ENCODE measurements at regions not wholly inside any gene's neighbourhood (a gene's known extent, or its start where the extent isn't known, plus 50 kb on each side); places are given as distances from the start of the nearest gene placed in this dataset.
A peak's percentile ranks its signal among the peaks of the same experiment; 100 is the strongest.
"Not testable (repeated sequence)": the region's sequence is repeated elsewhere in the genome, so short reads cannot be mapped to it uniquely, and the experiment has no call there.

DNA sequence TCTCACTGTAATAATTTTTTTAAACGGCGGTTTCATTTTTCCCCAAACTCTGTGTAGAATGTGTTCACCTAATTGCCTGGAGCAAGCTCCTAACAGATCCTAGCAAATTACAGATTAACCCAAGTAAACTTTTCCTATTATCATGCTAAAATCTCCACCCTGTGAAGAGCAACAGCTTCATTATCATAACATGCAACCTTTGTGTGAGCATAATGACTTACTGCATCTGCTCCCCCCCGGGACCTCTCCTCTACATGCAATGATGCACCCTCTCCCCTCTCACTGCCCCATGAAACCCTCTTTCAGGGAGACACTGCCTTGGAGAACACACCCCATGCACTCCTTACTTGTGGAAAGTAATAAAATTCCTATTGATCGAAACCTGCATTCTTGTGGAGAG lies 717.0 kb upstream of the TMPRSS15 start:
- no peak for DNase-seq

DNA sequence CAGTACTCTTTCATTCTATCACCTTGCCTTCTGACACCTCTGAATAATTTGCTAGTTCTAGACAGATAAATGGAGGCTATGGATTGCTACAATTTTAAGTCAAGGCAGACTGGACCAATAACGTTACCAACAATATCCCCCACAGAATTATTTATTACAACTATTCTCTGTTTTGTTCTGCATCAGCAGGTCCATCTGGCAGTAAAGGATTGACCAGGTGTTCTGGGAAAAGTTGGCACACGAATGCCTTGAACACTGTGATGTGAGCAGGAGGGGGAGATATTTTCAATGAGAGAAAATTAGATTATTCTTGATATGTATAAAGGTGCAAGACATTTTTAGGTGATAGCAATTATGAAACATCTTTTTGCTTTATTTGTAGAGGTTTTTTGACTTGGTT lies 718.8 kb upstream of the TMPRSS15 start:
- DNase-seq: no peak

DNA sequence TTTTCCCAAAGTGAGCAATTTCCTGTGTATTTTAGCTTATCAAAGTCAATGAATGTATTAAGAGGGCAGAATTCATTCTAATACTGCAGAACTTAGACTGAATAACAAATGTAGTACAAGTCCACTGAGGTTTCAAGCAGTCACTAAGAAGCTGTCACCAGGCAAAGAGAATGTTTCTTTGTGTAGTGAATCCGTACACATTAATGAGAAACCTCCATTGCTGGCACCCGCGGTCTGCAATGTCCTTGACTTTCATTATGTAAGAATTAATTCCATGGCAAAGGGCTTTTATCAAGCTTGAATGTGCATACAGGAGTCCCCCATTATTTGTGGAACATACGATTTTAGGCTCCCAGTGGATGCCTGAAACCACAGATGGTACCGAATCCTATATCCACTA lies 719.5 kb upstream of the TMPRSS15 start:
- no peak for DNase-seq

GRCh38 chr21:19123525-19123924 lies 719.9 kb upstream of the TMPRSS15 start:
- no peak for DNase-seq

GRCh38 chr21:19124691-19125090 lies 721.1 kb upstream of the TMPRSS15 start:
- DNase-seq: no peak

GRCh38 chr21:19130379-19131028 lies 726.9 kb upstream of the TMPRSS15 start:
- DNase-seq: no peak

DNA sequence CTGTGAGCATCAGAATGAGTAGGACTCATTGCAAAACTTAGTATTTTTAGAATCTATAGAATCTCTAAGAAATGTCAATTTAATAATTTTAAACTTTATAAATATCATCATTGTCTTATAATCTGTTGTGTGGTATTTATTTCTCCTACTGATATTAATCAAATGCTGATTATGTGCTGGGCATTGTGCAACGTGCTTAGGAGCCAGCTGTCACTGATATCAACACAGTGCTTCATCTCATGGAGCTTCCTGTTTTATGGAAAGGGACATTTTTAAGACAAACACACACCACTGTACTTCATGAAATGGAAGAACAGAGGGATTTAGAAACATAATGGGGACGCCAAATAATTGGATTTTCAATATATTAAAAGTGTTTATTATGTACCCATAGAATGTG lies 737.9 kb upstream of the TMPRSS15 start:
- DNase-seq: no peak

- DNase-seq: no peak
Observed at GRCh38 chr21:19145682-19146293, 742.2 kb upstream of the TMPRSS15 start.

GRCh38 chr21:19148056-19148455 lies 744.5 kb upstream of the TMPRSS15 start:
- no peak for DNase-seq

DNA sequence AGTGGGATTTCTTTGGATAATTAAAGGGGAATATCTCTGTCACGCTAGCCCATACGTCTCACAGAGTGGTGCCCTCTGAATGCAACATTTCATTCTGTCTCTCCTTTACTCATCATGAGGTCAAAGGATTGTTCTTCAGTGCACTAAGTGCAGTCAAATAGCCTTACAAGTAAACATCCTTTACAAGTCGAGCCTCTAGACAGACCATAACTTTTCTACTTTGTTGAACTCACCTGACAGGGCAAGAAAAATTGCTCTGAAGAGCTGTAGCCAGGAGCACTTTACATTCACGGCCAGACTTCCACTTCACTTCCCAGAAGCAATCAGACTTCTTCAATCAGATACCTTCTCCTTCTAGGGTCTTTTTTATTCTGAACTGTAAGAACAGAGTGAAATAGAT lies 768.0 kb upstream of the TMPRSS15 start:
- no peak for DNase-seq

GRCh38 chr21:19181604-19182140 lies 778.1 kb upstream of the TMPRSS15 start:
- DNase-seq: no peak

GRCh38 chr21:19197950-19198349 lies 794.4 kb upstream of the TMPRSS15 start:
- DNase-seq: no peak

DNA sequence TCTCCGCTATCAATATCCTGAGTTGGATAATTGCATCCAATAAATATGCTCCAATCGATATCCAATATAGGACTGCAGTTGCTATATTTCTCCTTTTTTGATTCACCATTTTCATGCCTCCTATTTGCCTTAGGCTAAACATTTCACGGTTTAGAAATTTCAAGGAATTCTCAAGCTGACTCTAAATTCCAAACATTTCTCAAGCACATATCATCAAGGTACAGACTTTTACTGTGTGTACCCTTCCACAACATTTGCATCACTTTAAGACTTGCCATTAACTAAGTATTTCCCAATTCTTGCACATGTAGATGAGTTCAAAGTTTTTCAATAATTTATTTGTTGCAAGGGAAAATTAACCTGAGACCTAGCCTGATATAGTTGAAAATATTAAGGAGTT lies 795.2 kb upstream of the TMPRSS15 start:
- no peak for DNase-seq

GRCh38 chr21:19218163-19218562 lies 814.6 kb upstream of the TMPRSS15 start:
- DNase-seq: no peak

DNA sequence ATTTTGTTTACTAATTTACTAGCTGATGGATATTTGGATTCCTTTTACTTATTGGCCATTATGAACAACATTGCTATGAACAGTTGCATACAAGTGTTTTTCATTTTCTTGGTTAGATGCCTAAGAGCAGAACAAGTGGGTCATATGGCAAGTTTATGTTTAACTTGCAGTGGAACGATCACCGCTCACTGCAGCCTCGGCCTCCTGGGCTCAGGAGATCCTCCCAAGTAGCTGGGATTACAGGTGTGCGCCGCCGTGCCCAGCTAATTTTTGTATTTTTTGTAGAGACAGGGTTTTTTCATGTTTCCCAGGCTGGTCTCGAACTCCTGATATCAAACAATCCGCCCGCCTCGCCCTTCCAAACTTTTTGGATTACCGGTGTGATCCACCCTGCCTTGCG lies 820.5 kb upstream of the TMPRSS15 start:
- no peak for DNase-seq

DNA sequence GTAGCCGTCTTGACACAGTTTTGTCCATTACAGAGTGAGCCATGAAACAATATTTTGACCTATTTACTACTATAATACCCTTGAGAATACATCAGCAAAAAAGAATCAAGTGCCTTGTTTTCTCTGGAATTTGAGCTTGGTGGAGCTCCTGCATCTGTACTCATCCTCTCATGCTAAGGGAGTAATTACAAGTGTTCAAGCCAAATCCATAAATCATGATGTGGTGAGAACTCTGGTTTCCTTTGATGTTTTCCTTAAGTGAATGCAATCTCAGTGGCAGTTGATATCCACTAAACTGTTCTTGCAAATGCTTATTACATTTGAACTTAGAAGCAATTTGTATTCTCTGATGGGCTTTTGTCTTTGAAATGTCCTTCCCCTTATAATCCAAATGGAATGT lies 824.6 kb upstream of the TMPRSS15 start:
- DNase-seq: peak; percentile 49

DNA sequence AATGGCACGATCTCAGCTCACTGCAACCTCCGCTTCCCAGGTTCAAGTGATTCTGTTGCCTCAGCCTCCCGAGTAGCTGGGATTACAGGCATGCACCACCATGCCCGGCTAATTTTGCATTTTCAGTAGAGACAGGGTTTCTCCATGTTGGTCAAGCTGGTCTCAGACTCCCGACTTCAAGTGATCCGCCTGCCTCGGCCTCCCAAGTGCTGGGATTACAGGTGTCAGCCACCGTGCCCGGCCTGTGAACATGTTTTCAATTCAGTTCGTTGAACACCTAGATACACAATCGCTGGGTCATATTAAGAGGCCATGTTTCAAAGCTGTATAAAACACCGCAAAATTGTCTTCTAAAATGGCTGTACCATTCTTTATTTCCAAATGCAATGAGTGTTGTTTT lies 830.3 kb upstream of the TMPRSS15 start:
- DNase-seq: not testable (repeated sequence)

DNA sequence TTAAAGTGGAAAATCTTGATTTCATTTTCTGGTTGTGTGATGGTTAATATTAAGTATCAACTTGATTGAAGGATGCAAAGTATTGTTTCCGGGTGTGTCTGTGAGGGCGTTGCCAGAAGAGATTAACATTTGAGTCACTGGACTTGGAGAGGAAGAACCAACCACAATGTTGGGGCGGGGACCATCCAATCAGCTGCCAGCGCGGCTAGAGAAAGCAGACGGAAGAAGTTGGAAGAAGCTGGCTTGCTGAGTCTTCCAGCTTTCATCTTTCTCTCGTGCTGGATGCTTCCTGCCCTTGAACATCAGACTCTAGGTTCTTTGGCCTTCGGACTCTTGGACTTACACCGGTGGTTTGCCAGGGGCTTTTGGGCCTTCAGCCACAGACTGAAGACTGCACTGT lies 832.6 kb upstream of the TMPRSS15 start:
- no peak for DNase-seq

DNA sequence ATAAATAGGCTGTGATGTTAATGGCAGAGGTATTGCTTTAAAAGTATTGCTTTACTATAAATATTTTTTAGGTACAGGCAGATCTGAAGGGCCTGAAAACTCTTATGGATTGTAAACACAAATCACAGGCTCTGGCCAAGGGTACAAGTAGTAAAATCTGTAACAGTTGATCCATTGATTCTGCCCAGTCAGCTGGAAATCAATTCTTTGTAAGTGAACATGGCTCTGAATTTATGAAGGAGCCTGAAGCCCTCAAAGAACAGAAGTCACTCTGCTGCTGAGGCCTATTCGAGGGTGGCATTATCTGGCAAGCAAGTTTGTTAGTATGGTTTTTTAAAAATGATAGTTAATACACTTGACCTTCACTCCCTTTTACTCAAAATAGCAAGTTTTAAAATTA lies 834.0 kb upstream of the TMPRSS15 start:
- DNase-seq: no peak

GRCh38 chr21:19239696-19240095 lies 836.1 kb upstream of the TMPRSS15 start:
- DNase-seq: no peak

- DNase-seq: no peak
Observed at GRCh38 chr21:19244502-19245187, 841.1 kb upstream of the TMPRSS15 start.

- no peak for DNase-seq
Observed at GRCh38 chr21:19245188-19245580, 841.6 kb upstream of the TMPRSS15 start.

- no peak for DNase-seq
Observed at GRCh38 chr21:19246018-19246417, 842.4 kb upstream of the TMPRSS15 start.

DNA sequence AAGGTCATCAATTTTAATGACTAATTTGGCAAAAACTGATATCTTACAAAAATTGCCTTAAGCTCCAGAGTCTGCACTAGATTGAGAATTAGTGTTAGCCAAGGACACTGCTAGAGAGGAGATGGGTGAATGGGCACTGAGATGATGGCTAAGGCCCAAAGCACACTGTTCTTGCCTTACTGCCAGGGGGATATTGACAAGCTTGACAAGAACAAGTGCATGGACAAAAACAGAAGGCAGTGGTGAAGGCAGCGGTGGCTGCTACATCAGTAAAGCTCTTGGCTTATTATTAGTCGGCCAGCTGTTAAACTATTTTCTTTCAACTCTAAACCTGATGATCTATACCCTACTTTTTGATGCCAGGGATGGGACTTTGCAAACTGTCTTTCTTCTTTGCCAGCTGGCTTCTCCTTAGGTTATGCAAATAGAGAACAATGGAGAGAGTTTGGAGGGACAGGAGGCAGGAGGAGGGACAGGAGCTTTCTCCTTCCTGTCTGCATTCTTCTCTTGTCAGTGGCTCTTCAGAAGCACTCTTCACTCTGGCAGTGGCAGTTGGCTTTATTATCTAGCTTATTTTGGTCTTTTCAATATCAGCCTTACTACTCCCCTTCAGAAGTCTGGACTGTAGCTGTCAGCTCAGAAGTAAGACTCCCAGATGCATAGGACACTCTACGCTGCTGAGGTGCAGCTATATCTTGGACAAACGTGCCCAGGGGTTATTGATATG lies 853.5 kb upstream of the TMPRSS15 start:
- no peak for DNase-seq
